Endothelial cell of umbilical vein (primary cell): ENCODE measurements at regions not wholly inside any gene's neighbourhood (a gene's known extent, or its start where the extent isn't known, plus 50 kb on each side); places are given as distances from the start of the nearest gene placed in this dataset.

Source experiments
- BruUV-seq: library from RNA; stranded (reverse); fragments of 400-500 nt; replicated peaks from 2 replicates; lab custom pipeline; 2021; lab: Mats Ljungman, UMichigan
- CTCF ChIA-PET: fragments of 300-600, 350-600 bp; sonication (Branson Sonifier 250); formaldehyde crosslinking; loops from one replicate; lab custom pipeline; 2021; ENCODE audit warnings: antibody characterized with exemption, inconsistent platforms; lab: Charles Lee
- POLR2A ChIA-PET: fragments of 300-600, 350-600 bp; sonication (Branson Sonifier 250); formaldehyde crosslinking; loops from one replicate; lab custom pipeline; 2021; ENCODE audit warnings: antibody characterized with exemption, inconsistent platforms; lab: Charles Lee
- DNase-seq: peaks from one replicate; pipeline ENCODE4 v3.0.0-alpha.2; 2011; ENCODE audit warnings: low read depth, low spot score
- FAIRE-seq: peaks from 2 replicates; lab custom pipeline; 2011; peaks lifted over from hg19 to GRCh38; lab: Jason Lieb, UNC
- H2AFZ ChIP-seq: 2 replicates; pipeline ENCODE4 v1.6.0; 2012; ENCODE audit warnings: low read depth, low read length, control low read depth, inconsistent platforms
- H3K27ac ChIP-seq: 2 replicates; pipeline ENCODE4 v1.5.1; 2011; ENCODE audit warnings: low read depth, mild to moderate bottlenecking, control low read depth, low read length, moderate library complexity; ENCODE audit not compliant: insufficient read depth
- H3K27me3 ChIP-seq, 2 experiments: 2 replicates each; pipeline versions ENCODE4 v1.6.0 to v1.6.1; 2011; ENCODE audit warnings: low read length in 2 of 2, mixed read lengths in 1 of 2; ENCODE audit not compliant: control insufficient read depth in 2 of 2, insufficient read depth in 2 of 2
- H3K36me3 ChIP-seq, 2 experiments: 2 replicates in 1 of 2; 3 replicates in 1 of 2; pipeline ENCODE4 v1.5.1; 2011; ENCODE audit warnings: low read length in 2 of 2, mild to moderate bottlenecking in 1 of 2, moderate library complexity in 1 of 2; ENCODE audit not compliant: control insufficient read depth in 2 of 2, insufficient read depth in 2 of 2; ENCODE audit errors: extremely low read depth in 1 of 2
- H3K4me1 ChIP-seq: 3 replicates; pipeline ENCODE4 v1.5.1; 2011; ENCODE audit warnings: mild to moderate bottlenecking, low read length; ENCODE audit not compliant: control insufficient read depth, insufficient read depth; ENCODE audit errors: extremely low read depth
- H3K4me2 ChIP-seq: 2 replicates; pipeline ENCODE4 v1.6.1; 2011; ENCODE audit warnings: low read length, control low read depth, mixed read lengths; ENCODE audit not compliant: insufficient read depth
- H3K4me3 ChIP-seq, 3 experiments: fragments of 200-600 bp in 1 of 3; sonication (generic), shearing (Covaris generic) in 1 of 3; replicated peaks in 1 of 3; 2 replicates each; pipeline ENCODE4 v1.5.1; 2011 to 2016; ENCODE audit warnings: control low read depth in 3 of 3, low read length in 3 of 3, mild to moderate bottlenecking in 2 of 3, inconsistent platforms in 1 of 3, low read depth in 1 of 3, moderate library complexity in 1 of 3; ENCODE audit not compliant: insufficient read depth in 1 of 3
- H3K79me2 ChIP-seq: 2 replicates; pipeline ENCODE4 v1.6.0; 2012; ENCODE audit warnings: low read length, inconsistent platforms; ENCODE audit not compliant: control insufficient read depth, insufficient read depth
- H3K9ac ChIP-seq: replicated peaks from 2 replicates; pipeline ENCODE3; 2011; ENCODE audit warnings: low read length, control low read depth; ENCODE audit not compliant: insufficient read depth; ENCODE audit errors: extremely low read depth
- H3K9me1 ChIP-seq: replicated peaks from 3 replicates; pipeline ENCODE4 v1.6.0; 2011; ENCODE audit warnings: mild to moderate bottlenecking, low read length; ENCODE audit not compliant: control insufficient read depth, insufficient read depth; ENCODE audit errors: extremely low read depth
- H3K9me3 ChIP-seq: replicated peaks from 2 replicates; pipeline ENCODE4 v1.5.1; 2012; ENCODE audit warnings: low read length, inconsistent platforms; ENCODE audit not compliant: control insufficient read depth, insufficient read depth
- H4K20me1 ChIP-seq: replicated peaks from 2 replicates; pipeline ENCODE3; 2011; ENCODE audit warnings: mild to moderate bottlenecking, low read length; ENCODE audit not compliant: control insufficient read depth, insufficient read depth; ENCODE audit errors: extremely low read depth
- CTCF ChIP-seq, 2 donors: IDR thresholded peaks; 1 replicate in 1 of 2; 2 replicates in 1 of 2; pipeline ENCODE4 v1.5.1; 2011; ENCODE audit warnings: low read length in 2 of 2, mild to moderate bottlenecking in 2 of 2, moderate library complexity in 2 of 2, control low read depth in 1 of 2, inconsistent platforms in 1 of 2, low read depth in 1 of 2; ENCODE audit not compliant: insufficient read depth in 1 of 2; ENCODE audit errors: extremely low read depth in 1 of 2
- EZH2 ChIP-seq: IDR thresholded peaks from 2 replicates; pipeline ENCODE4 v1.6.1; 2012; ENCODE audit warnings: borderline replicate concordance, low read depth, mild to moderate bottlenecking, moderate library complexity, low read length, inconsistent platforms; ENCODE audit not compliant: severe bottlenecking
- FOS ChIP-seq: IDR thresholded peaks from 2 replicates; pipeline ENCODE4 v1.6.1; 2011; ENCODE audit warnings: mild to moderate bottlenecking, low read length, moderate library complexity, borderline replicate concordance; ENCODE audit not compliant: insufficient read depth
- GATA2 ChIP-seq: IDR thresholded peaks from 2 replicates; pipeline ENCODE4 v1.7.0; 2011; ENCODE audit warnings: low read depth, mild to moderate bottlenecking, moderate library complexity, mixed read lengths, low read length; ENCODE audit not compliant: insufficient read length, insufficient read depth
- JUN ChIP-seq: IDR thresholded peaks from 2 replicates; pipeline ENCODE4 v1.6.1; 2011; ENCODE audit warnings: borderline replicate concordance, low read depth; ENCODE audit not compliant: insufficient read length, insufficient read depth
- MAX ChIP-seq: IDR thresholded peaks from 2 replicates; pipeline ENCODE4 v1.6.1; 2011; ENCODE audit not compliant: insufficient read depth, insufficient read length
- MYC ChIP-seq: IDR thresholded peaks from one replicate; pipeline ENCODE4 v1.6.1; 2011; ENCODE audit warnings: mild to moderate bottlenecking, low read depth, low read length
- POLR2A ChIP-seq: IDR thresholded peaks from 2 replicates; pipeline ENCODE4 v1.6.1; 2012; ENCODE audit warnings: low read depth, mild to moderate bottlenecking, control low read depth, low read length
- POLR2AphosphoS5 ChIP-seq: IDR thresholded peaks from 2 replicates; pipeline ENCODE4 v1.6.1; 2012; ENCODE audit warnings: low read depth, mild to moderate bottlenecking, control low read depth, low read length, moderate library complexity; ENCODE audit not compliant: insufficient read depth
- dilution Hi-C: fragments of 300-500 bp; cut with MboI; formaldehyde crosslinking; loops from one replicate; pipeline ENCODE4 v1.15.0; 2019; ENCODE audit warnings: low sequenced_read_pairs; ENCODE audit not compliant: extremely low pct_ligation_motif_present
- intact Hi-C: fragments of 100-400 bp; cut with micrococcal nuclease; formaldehyde crosslinking; loops from one replicate; pipeline ENCODE4 v1.10.0; 2022

GRCh38 chr4:82276332-82276640 is 97.5 kb downstream of the HNRNPD start:
- dilution Hi-C loops (no loop called here), intact Hi-C loops (no loop called here)
- no peaks in the 10 kb centered on the region for H3K79me2 ChIP-seq
- ChIA-PET POLR2A (no interaction called here), CTCF (interaction anchor here (1.4 to 2.2 kb wide), 2 partner anchors 9 to 84 kb away, joined by 3 to 9 read pairs; no protein-coding TSS in a partner anchor)
- H3K4me3 ChIP-seq: no peak overlapping the region
- H3K9ac ChIP-seq: no peak overlapping the region
- DNase-seq (no peak), FAIRE-seq (no peak)
- no peaks in the 10 kb centered on the region for H4K20me1 ChIP-seq
- BruUV-seq: no TSS peak
- peaks cover 0 to 3% of the 10 kb centered on the region in 2 experiments for H3K27me3 ChIP-seq
- no peaks in the 10 kb centered on the region for H3K9me1 ChIP-seq
- TF ChIP-seq JUN (no peak), POLR2AphosphoS5 (no peak), POLR2A (no peak), GATA2 (no peak), MAX (no peak), EZH2 (no peak), FOS (no peak), MYC (no peak), CTCF (IDR thresholded peaks at IDR 0.05; ENCODE audit: extremely low read depth in 1 of 2, insufficient read depth in 1 of 2, low read depth in 1 of 2, low read length in 2 of 2) (no peak)
- no peaks in the 10 kb centered on the region for H3K36me3 ChIP-seq
- no peaks in the 10 kb centered on the region for H3K9me3 ChIP-seq
- no peak overlapping the region for H3K4me2 ChIP-seq
- no peak overlapping the region for H2AFZ ChIP-seq
- H3K4me1 ChIP-seq: no peaks in the 10 kb centered on the region
- H3K27ac ChIP-seq: no peak overlapping the region
